CD4-positive, alpha-beta T cell treated with Interleukin-1 beta for 1 hour (primary cell): ENCODE measurements at regions not wholly inside any gene's neighbourhood (a gene's known extent, or its start where the extent isn't known, plus 50 kb on each side); places are given as distances from the start of the nearest gene placed in this dataset.

Experiments
- DNase-seq, 2 donors: peaks; one replicate each; pipeline ENCODE4 v3.0.0-alpha.2; 2020 to 2022

DNA sequence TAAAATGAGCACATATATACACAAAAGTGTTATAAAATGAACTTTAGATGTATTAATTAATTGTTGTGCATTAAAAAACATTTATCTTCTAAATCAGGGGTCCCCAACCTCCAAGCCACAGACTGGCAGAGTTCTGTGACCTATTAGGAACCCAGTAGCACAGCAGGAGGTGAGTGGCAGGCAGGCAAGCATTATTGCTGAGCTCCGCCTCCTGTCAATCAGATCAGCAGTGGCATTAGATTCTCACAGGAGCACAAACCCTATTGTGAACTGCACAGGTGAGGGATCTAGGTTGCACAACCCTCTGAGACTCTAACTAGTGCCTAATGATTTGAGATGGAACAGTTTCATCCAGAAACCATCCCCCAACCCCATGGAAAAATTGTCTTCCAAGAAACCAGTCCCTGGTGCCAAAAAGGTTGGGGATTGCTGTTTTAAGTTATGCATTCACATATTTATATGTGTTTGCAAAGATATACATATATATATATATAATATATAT is 583.7 kb downstream of the KCNJ2 start:
- DNase-seq, result no peak

- no peak for DNase-seq
These were observed 593.7 kb downstream of the KCNJ2 start for GRCh38 chr17:70763018-70763417.

DNA sequence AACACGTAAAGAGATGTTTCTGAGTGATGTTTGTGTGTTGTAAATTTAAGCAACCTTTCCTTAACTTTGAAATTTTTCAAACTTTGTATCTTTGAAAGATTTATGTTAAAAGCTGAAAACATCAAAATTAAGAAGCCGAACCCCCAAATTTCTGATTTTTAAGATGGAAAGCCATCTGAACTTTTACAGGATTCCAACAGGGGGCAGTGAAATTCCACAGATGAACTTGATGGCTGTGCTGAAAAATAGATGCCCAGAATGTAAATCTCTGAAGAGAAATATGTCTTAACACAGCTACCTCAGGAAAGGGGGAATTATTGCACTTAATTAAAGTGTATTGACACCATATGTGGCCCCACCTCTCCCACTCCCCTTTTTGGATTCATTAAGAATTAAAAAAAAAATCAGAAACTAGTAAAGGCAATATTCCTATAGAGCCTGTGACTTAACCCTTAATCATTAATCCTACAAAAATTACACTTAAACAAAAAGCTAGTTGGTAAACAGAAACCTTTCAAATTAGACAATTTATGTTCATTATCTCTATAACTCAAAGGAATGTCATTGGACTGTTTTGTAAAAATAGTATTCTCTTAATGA is 597.9 kb downstream of the KCNJ2 start:
- no peak for DNase-seq

- DNase-seq, result no peak
These were observed 600.6 kb downstream of the KCNJ2 start for GRCh38 chr17:70769956-70770355.

DNA sequence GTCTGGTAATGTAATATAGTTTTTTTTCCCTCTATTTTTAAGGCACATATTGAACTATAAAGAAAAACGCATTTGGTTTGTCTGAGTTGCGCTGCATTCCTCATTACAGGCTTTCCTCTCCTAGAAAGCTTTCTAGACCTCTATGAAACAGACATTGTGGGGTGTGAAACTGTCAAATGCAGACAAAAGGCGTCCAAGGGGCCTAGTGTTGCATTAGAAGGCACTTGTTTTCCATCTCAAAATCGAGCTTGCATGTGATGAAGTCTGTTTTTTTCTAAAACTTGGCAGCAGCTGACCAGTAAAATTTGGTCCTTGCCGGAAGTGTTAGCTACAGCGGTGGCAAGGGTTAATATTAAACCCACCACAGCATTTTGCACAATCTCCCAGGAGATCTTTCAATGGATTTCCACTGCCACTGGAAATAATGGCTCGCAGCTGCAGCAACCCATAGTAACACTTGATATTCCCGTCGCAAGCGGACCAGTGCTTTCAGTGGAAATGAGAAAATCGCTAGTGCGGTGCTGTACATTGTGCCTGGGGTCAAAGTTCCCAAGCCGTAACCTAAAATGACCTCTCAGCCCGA is 602.6 kb downstream of the KCNJ2 start:
- DNase-seq, result no peak

DNA sequence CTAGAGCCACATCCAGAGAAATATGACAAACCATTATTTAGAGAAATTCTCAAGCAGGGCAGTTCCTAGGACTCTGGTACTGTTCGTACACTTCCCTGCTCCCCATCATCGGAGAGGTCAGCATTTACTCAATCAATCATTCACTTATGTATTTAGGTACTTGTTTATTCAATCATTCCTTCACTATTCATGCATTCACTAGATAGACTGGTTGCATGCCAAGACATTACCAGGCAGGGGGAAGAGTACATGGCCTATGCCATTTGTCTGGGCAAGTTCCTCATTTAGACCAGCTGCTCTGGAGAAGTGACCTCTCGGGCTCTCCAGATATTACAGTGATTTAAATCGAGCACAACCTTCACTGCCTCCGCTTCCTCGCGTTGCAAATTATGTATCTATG is 603.4 kb downstream of the KCNJ2 start:
- no peak for DNase-seq

- DNase-seq, result no peak
These were observed 603.9 kb downstream of the KCNJ2 start for GRCh38 chr17:70773258-70773657.

DNA sequence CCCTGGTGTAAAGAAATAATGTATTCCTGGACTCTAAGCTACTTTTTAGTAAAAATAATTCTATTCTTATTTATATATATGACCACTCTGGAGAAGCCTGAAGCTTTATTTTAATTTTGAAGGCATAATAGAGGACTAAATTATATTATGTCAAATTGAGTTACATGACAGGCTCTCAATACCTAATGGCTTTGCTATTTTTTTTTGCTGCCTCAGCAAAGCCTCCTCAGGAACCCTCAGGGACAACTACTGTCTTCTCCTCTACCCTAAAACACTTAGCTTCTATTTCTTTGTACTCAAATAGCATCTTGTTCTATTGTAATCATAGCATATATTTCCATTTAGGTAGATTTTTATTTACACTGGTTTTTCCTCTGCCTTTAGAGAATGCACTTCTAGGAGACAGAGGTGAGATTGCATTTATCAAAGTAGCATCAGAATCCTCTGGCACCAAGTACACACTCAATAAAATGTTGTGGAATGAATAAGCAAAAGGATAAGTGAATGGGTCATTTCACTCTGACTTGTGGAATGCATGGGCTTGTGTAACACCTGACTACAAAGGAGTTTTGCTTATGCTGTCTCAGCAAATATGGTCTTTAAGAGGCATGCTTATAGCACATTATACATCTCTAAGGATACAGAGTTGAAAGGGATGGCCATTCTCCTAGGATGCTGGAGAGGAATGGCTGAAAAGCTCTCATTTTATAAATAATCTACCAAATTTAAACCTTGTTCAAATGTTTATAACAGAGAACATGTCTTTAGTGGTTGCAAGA is 605.2 kb downstream of the KCNJ2 start:
- no peak for DNase-seq

- no peak for DNase-seq
These were observed 606.3 kb downstream of the KCNJ2 start for GRCh38 chr17:70775679-70776078.

GRCh38 chr17:70776441-70776840 is 607.1 kb downstream of the KCNJ2 start:
- DNase-seq, result no peak

DNA sequence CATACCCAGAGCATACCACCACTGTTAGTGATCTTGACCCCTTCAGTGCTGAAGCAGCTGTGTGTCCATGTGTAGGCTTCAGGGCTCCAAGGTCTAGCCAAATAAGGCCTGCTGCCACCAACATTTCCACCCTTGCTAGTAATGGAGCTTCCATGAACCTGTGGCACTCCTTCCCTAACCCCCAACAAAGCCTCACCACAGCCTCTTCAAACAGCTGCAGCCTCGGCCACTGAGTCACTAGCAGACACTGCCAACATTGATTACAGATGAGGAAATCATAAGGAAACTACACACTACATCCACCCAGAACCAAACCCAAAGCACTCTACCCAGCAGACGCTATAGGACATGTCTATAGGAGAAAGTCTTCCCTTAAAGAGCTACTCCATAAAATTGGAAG is 610.7 kb downstream of the KCNJ2 start:
- no peak for DNase-seq

DNA sequence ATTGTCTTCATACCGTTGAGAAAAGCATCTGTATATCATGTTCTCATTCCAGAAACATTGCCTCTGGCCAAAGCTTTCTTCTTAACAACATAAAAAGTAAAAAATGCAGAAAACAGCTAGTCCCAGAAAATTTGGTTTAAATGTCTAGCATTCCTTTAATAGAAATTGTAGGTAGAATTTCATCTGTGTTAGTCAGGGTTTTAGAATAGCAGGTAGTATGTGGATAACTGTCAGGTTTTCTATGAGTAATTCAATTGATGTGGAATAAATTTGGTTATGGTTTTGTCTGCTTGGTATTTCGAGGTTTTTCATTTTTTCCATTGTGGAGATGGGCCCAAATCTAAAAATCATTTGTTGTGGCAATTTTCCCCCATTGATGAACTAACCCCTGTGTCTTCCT is 616.7 kb downstream of the KCNJ2 start:
- no peak for DNase-seq

DNA sequence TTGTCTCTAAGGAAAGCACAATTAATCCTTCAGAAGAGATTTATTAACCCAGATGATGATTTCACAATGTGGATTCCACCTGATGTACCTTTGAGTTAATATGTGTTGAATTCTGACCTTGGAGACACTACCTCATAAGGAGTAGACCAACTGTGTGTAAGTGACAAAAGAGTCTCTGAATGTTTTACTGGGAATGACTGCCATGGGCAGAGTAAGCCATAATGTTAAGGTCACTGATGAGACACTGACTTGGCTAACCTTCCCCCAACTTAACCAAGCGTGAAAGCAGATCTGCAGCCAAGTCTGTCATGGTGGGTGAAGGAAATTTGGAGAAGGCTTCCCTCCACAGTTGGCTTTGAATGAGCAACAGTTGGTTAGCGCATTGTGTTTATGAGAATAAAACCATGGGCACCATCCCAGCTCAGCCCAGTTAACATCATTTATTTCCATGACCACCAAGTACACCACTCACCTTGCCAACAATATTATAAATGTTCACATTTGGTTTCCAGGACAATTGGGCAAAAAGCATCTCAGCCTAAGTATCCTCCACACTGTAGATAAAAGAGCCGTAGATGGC is 618.5 kb downstream of the KCNJ2 start:
- DNase-seq, result no peak

- DNase-seq, result no peak
These were observed 622.6 kb downstream of the KCNJ2 start for GRCh38 chr17:70791748-70792443.

DNA sequence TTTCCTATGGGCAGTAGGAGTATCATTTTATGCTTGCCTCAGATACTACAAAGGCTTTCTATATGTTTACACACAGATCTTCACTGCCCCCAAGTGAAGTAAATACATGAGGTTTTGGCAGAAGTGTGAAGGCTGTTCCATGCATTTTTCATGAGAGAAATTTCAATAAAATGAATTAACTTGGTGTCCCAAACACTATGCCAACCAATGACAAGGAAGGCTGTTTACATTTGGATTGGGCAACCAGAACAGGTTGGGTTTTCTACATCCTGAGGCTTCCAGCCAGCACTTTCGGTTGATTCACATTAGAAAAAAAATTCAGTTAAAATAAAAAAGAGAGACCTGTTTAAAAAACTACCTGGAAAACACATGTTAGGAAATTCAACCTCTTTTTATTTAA is 625.4 kb downstream of the KCNJ2 start:
- DNase-seq, result no peak

DNA sequence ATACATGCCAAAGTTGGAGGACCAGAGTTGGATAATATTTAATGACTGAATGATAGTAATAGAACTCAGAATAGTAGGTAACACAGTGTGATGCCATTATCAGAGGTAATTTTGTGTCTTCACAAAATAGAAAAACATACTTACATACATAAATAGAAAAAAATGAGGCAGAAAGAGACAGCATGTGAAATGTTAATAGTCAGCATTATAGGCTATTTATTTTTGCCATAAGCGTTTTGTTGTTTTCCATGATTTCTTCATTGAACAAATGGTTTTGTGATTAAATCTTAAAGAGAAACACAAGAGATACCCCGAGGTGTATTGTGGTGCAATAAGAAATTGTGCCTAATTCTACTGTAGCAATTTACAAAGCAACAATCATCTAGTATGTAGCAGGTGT is 626.3 kb downstream of the KCNJ2 start:
- DNase-seq, result no peak

GRCh38 chr17:70796757-70797156 is 627.4 kb downstream of the KCNJ2 start:
- no peak for DNase-seq

GRCh38 chr17:70797166-70797565 is 627.8 kb downstream of the KCNJ2 start:
- DNase-seq, result no peak

GRCh38 chr17:70804161-70804560 is 634.8 kb downstream of the KCNJ2 start:
- DNase-seq, result no peak

GRCh38 chr17:70808596-70808995 is 639.3 kb downstream of the KCNJ2 start:
- no peak for DNase-seq

DNA sequence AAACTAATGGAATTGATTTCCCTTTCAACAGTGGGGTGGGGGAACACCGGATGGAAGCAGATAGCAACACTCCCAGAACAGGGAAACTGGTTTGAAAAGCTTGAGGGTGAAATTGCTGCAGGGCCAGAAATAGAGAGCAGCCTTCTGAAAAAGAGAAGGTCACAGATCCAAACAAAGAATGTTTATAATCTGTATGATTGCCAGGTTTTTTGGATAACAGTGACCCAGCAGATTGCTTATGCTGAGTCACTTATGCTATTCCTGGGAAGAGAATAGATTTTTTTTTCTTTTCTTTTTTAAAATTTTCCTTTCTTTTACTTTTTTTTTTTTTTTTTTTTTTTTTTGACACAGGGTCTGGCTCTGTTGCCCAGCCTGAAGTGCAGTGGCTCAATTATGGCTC is 641.3 kb downstream of the KCNJ2 start:
- DNase-seq, result no peak

DNA sequence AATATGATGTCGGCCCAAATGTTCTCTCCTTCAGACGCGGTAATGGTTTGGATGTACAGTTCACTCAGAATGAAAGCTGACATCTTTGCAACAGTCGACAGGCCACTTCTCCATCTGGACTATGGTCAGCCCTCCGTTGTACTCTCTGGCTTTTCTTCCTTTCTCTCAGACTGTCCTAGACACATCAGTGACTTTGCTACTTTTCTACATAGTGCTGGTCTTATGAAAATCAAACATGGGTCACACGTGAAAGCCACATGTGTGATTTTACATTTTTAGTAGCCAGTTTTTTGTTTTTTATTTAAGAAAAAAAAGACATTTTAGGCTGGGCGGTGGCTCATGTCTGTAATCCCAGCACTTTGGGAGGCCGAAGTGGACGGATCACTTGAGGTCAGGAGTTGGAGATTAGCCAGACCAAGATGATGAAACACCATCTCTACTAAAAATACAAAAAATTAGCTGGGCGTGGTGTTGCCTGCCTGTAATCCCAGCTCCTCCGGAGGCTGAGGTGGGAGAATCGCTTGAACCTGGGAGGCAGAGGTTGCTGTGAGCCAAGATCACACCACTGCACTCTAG is 644.1 kb downstream of the KCNJ2 start:
- DNase-seq, result no peak

DNA sequence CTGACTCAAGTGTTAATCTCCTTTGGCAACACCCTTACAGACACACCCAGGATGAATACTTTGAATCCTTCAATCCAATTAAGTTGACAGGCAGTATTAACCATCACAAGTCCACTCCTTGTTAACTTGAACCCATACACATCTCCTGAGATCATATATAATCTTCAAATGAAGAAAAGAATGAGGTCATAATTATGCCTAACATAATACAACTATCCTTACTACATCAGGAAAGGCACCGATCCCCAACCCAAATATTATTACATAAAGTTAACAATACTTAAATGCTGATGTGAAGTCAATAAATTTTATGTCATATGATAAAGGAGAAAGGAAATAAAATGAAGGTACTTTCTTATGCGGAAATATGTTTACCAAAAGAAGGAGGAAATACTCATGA is 649.9 kb downstream of the KCNJ2 start:
- no peak for DNase-seq
